Fibroblast of pulmonary artery (primary cell): ENCODE measurements at regions not wholly inside any gene's neighbourhood (a gene's known extent, or its start where the extent isn't known, plus 50 kb on each side); places are given as distances from the start of the nearest gene placed in this dataset.

Source experiments
- DNase-seq: peaks from one replicate; pipeline ENCODE4 v3.0.0-alpha.2; 2010; ENCODE audit warnings: low read depth
- H3K4me3 ChIP-seq: replicated peaks from 2 replicates; pipeline ENCODE4 v1.5.1; 2011; ENCODE audit warnings: low read depth, mild to moderate bottlenecking, control low read depth, low read length, moderate library complexity
- CTCF ChIP-seq: IDR thresholded peaks from 2 replicates; pipeline ENCODE4 v1.5.1; 2011; ENCODE audit warnings: mild to moderate bottlenecking, control low read depth, low read length, inconsistent platforms; ENCODE audit errors: missing control alignments

DNA sequence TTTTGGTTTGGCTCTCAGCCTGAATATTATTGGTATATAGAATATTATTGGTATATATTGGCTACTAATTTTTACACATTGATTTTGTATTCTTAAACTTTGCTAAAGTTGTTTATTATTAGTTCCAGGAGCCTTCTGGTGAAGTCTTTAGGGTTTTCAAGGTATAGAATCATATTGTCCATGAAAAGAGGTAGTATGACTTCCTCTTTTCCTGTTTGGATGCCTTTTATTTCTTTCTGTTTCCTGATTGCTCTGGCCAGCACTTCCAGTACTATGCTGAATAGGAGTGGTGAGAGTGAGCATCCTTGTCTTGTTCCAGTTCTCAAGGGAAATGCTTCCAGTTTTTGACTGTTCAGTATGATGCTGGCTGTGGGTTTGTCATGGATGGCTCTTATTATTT, 107.3 kb upstream of the LIPC start:
- TF ChIP-seq CTCF: no peak

GRCh38 chr15:58327958-58328357, 103.8 kb upstream of the LIPC start:
- TF ChIP-seq CTCF: no peak
- no peak overlapping the region for H3K4me3 ChIP-seq
- no peak for DNase-seq

More for the DNA sequence above, 107.3 kb upstream of the LIPC start:
- DNase-seq: no peak
- no peak overlapping the region for H3K4me3 ChIP-seq

DNA sequence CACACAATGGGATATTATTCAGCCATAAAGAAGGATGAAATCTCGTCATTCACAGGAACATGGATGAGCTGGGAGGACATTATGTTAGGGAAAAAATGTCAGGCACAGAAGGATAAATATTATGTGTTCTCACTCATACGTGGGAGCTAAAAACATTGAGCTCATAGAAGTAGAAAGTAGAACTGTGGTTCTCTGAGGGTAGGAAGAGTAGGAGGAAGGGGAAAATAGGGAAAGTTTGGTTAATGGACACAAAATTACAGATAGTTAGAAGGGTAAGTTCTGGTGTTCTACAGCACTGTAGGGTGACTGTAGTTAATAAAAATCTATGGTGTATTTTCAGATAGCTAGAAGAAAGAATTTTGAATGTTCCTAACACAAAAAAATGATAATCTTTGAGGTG, 102.6 kb upstream of the LIPC start:
- TF ChIP-seq CTCF: no peak
- DNase-seq: no peak
- H3K4me3 ChIP-seq: no peak overlapping the region

DNA sequence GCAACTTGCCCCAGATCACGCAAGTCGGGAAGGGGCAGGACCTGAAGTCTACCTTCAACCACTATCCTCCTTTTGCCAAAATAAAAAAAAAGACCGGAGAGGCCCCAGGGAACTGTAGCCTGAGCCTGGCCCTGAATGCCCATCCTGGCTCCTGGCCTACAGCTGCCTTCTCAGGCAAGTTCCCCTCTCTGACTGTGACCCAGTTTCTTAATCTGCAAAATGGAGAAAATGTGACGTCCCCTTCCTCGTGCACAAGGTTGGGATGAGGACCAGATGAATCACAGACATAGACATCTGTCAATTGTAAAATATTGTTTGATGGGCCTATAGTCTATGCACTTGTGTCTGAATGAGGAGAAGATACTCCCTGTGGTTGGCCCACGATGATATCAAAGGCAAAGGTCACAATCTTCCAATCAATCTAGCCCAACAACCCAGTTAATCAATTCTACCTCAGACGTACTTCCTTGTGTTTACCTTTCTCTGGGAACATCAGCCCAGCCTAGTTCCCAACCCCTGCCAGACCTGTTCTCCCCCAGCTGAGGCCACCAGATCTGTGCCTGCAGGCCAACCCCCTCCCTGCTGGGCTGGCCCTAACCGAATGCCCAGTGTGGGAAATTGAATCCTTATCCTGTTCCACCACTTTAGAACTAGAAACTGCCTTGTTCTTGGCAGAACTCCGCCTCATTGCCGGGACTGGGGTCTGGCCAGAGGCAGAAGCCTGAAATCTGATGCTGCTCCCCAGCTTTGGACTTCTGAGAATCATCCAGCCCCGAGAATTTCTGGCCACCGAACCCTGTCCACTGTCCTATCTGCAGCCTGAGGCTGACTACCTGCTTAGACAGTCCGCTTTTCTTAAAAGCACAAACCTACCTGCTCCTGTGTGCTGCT, 101.8 kb upstream of the LIPC start:
- H3K4me3 ChIP-seq: no peak overlapping the region
- no peak for DNase-seq
- TF ChIP-seq CTCF: no peak

DNA sequence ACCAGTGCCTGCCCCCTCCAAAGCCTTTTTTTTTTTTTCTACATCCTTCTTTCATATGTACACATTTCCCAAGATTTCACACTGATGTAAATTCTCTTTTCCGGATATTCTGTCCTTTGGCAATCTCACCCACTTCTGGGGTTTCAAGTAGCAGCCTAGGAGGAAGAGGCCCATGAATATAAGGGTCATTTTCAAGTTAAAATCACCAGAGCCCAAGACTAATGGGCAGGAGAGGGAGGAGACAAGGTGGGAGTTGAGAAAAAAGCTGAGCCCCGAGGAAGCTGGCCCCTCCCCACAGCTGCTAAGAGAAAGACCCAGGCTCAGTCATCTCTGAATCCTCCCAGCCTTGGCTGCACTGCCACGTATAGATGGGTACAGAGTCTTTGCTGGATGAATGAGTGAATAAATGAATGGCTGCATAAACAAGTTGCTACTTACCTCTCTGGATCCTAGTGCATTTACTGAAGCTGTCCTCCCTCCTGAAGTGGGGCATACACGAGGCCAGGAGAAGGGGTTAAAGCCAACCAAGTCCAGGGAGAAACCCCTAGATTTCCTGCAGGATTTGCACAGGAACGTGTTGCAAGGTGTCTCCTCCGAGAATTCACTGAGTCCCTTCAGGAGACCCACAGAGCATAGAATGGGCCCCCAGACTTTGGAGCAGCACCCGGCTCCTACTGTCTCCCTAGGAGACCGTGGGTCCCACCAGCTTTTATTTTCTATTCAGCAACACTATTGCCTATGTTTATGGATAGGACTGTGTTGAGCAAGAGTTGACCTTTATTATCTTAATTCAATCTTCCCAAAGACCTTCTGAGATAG, 100.8 kb upstream of the LIPC start:
- H3K4me3 ChIP-seq: peak overlapping the region; percentile 1
- no peak for DNase-seq
- TF ChIP-seq CTCF: no peak

GRCh38 chr15:58331560-58331912, 100.3 kb upstream of the LIPC start:
- TF ChIP-seq CTCF: no peak
- H3K4me3 ChIP-seq: peak overlapping the region; percentile 1
- DNase-seq: no peak
